ENCODE measurements at regions not wholly inside any gene's neighbourhood (a gene's known extent, or its start where the extent isn't known, plus 50 kb on each side); places are given as distances from the start of the nearest gene placed in this dataset.

DNA sequence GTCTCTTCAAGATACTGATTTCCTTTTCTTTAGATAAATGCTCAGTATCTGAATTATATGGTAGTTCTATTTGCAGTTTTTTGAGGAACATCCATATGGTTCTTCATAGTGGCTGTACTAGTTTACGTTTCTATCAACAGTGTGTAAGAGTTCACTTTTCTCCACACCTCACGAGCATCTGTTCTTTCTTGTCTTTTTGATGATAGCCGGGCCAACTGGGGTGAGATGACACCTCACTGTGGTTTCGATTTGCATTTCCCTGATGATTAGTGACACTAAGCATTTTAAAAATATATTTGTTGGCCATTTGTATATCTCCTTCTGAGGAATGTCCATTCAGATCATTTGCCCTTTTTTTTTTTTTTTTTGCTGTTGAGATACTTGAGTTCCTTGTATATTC lies 458.8 kb downstream of the SETBP1 start:
- TF ChIP-seq POLR2A (IDR thresholded peaks at IDR 0.05; ENCODE audit: low read depth, low read length) (no peak), POLR2AphosphoS5 (IDR thresholded peaks at IDR 0.05; ENCODE audit: low read depth, low read length) (no peak), TAF1 (IDR thresholded peaks at IDR 0.05; ENCODE audit: low read depth, low read length) (no peak), SPI1 (IDR thresholded peaks at IDR 0.05; ENCODE audit: low read depth, low read length) (no peak)
